Liver (tissue), 3 donors: ENCODE measurements at regions not wholly inside any gene's neighbourhood (a gene's known extent, or its start where the extent isn't known, plus 50 kb on each side); places are given as distances from the start of the nearest gene placed in this dataset.

Source experiments
- ATF3 ChIP-seq: IDR thresholded peaks from 2 replicates; pipeline ENCODE4 v1.6.1; 2016; ENCODE audit warnings: antibody characterized with exemption
- CTCF ChIP-seq: fragments of 150-350 bp; IDR thresholded peaks from 2 replicates; pipeline ENCODE4 v1.5.1; 2017; ENCODE audit warnings: improper control_type of control experiment, low read depth, low read length; ENCODE audit not compliant: missing input control
- EGR1 ChIP-seq, 2 donors: IDR thresholded peaks; 2 replicates each; pipeline ENCODE4 v1.6.1; 2016 to 2018; ENCODE audit warnings: antibody characterized with exemption in 2 of 2, low read depth in 2 of 2
- FOXA1 ChIP-seq: IDR thresholded peaks from 2 replicates; pipeline ENCODE4 v1.6.1; 2016; ENCODE audit warnings: antibody characterized with exemption
- GABPA ChIP-seq, 2 donors: IDR thresholded peaks in 1 of 2; conservative IDR thresholded peaks in 1 of 2; 2 replicates each; pipeline ENCODE4 v1.6.1; 2016; ENCODE audit warnings: antibody characterized with exemption in 2 of 2, mild to moderate bottlenecking in 1 of 2, moderate library complexity in 1 of 2
- JUND ChIP-seq, 2 donors: IDR thresholded peaks; 2 replicates each; pipeline ENCODE4 v1.6.1; 2016; ENCODE audit warnings: antibody characterized with exemption in 2 of 2
- MAX ChIP-seq: IDR thresholded peaks from 2 replicates; pipeline ENCODE4 v1.6.1; 2016; ENCODE audit warnings: antibody characterized with exemption
- NR2F2 ChIP-seq: IDR thresholded peaks from 2 replicates; pipeline ENCODE4 v1.6.1; 2016; ENCODE audit warnings: antibody characterized with exemption
- RAD21 ChIP-seq, 2 donors: IDR thresholded peaks; 2 replicates each; pipeline ENCODE4 v1.6.1; 2016; ENCODE audit warnings: antibody characterized with exemption in 2 of 2, mild to moderate bottlenecking in 2 of 2
- REST ChIP-seq: IDR thresholded peaks from 2 replicates; pipeline ENCODE4 v1.6.1; 2016; ENCODE audit warnings: antibody characterized with exemption, mild to moderate bottlenecking
- RXRA ChIP-seq, 2 donors: IDR thresholded peaks; 2 replicates each; pipeline ENCODE4 v1.6.1; 2017 to 2018; ENCODE audit warnings: antibody characterized with exemption in 2 of 2, mild to moderate bottlenecking in 1 of 2
- SP1 ChIP-seq: IDR thresholded peaks from 2 replicates; pipeline ENCODE4 v1.6.1; 2018; ENCODE audit warnings: antibody characterized with exemption, mild to moderate bottlenecking
- TAF1 ChIP-seq: conservative IDR thresholded peaks from 2 replicates; pipeline ENCODE4 v1.6.1; 2016; ENCODE audit warnings: antibody characterized with exemption, mild to moderate bottlenecking
- YY1 ChIP-seq: IDR thresholded peaks from 2 replicates; pipeline ENCODE4 v1.6.1; 2016; ENCODE audit warnings: antibody characterized with exemption, mild to moderate bottlenecking
- donor health status: healthy.
- donor health status: healthy.

- TF ChIP-seq CTCF, result no peak
- TF ChIP-seq TAF1, result no peak
- no peak for TF ChIP-seq REST
- no peak for TF ChIP-seq RAD21 (IDR thresholded peaks at IDR 0.05)
- TF ChIP-seq ATF3, result no peak
- no peak for TF ChIP-seq MAX
- no peak for TF ChIP-seq EGR1 (IDR thresholded peaks at IDR 0.05; ENCODE audit: low read depth in 2 of 2)
- TF ChIP-seq NR2F2, result no peak
- no peak for TF ChIP-seq YY1
- no peak for TF ChIP-seq FOXA1
- TF ChIP-seq SP1, result no peak
- no peak for TF ChIP-seq RXRA (IDR thresholded peaks at IDR 0.05)
- TF ChIP-seq JUND (IDR thresholded peaks at IDR 0.05), result no peak
- no peak for TF ChIP-seq GABPA (IDR thresholded peaks at IDR 0.05 in 1 of 2, conservative IDR thresholded peaks at IDR 0.05 in 1 of 2)
Measured at GRCh38 chr1:219038398-219038797, 135.3 kb upstream of the LYPLAL1 start.
